ENCODE measurements at regions not wholly inside any gene's neighbourhood (a gene's known extent, or its start where the extent isn't known, plus 50 kb on each side); places are given as distances from the start of the nearest gene placed in this dataset.

DNA sequence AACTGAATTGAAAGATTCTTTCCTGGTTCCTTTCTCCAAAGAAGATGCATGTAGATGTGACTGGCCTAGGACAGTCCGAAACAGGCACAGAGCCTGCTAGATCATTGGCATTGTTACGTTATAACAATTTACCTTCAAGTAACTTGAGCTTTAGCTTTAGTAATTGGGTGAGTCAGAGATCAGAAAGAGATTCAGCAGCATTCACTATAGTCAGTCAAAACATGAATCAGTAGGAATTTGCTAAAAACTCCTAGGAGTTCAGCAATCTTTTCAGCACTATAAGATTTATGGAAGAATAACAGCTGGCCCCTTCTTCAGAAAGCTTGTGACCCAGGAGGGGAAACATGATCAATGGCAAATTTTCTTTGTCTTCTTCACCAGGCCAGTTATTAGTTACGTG lies 281.7 kb upstream of the PRDM1 start:
- intact Hi-C loops (cut with DNase I), result no loop called here
- DNase-seq (ENCODE audit: low spot score), result no peak

DNA sequence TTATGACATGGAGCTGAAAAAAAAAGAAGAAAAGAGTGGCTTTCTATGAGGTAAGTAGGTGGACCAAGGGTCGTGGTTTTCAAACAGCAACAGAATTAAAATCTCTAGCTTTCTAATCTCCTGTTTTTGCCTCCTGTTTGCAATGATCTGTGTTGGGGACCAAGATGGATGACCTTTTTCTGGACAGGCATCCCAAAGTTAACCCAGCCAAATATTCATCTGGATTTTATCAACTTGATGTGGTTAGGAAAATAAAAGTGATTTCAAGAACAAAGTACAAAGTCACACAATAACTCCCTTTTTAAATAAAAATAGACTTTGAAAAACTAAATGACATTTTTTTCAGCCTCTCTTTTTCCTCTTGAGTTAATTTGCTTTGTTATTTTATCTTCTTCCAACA lies 282.1 kb upstream of the PRDM1 start:
- no peak for DNase-seq (ENCODE audit: low spot score)
- intact Hi-C loops (cut with DNase I), result no loop called here

- DNase-seq (ENCODE audit: low spot score), result no peak
- intact Hi-C loops (cut with DNase I), result no loop called here
These were observed 282.7 kb upstream of the PRDM1 start for GRCh38 chr6:105803442-105803841.

- intact Hi-C loops (cut with DNase I), result no loop called here
These were observed 283.4 kb upstream of the PRDM1 start for GRCh38 chr6:105802703-105803102.

DNA sequence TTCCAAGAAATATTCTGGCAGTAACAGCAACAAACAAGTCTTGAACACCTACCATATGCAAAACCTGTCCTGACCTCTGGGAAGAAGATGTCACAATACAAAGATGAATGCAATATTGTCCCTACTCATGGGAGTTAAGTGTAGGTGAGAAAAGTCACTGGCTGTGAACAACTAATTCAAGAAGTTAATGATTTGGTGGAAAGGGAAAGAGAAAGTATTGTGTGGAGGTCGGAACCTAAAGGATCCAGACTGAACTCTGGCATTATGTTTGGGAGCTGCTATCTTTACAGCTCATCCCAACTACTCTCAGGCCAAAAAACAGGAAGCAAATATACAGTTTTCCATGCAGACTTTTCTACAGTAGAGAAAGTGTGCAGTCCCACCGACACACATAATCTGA lies 285.3 kb upstream of the PRDM1 start:
- intact Hi-C loops (cut with DNase I), result no loop called here

More at GRCh38 chr6:105802703-105803102, 283.4 kb upstream of the PRDM1 start:
- DNase-seq (ENCODE audit: low spot score), result no peak

DNA sequence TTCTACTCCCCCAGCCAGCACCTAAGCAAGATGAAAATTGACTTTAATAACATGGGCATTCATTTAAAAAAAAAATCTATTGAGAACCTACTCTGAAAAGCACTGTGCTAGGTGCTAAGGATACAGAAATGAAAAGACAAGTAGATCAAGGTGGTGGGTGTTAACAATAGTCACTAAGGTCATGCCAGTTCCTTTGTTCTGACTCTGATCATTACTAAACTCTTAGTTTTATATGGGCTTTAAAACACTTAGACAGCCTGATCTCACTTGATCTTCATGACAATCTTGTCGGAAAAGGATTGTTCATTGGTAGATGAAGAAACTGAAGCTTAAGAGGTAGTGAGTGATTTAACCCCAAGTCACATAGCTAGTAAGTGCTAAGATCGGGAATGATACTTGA lies 285.7 kb upstream of the PRDM1 start:
- no peak for DNase-seq (ENCODE audit: low spot score)
- intact Hi-C loops (cut with DNase I), result no loop called here

More for the DNA sequence above, 285.3 kb upstream of the PRDM1 start:
- DNase-seq (ENCODE audit: low spot score), result no peak

GRCh38 chr6:105799056-105799455 lies 287.1 kb upstream of the PRDM1 start:
- intact Hi-C loops (cut with DNase I), result loop anchor here (10.0 kb wide), 1 partner anchor 314 kb away; no protein-coding TSS in a partner anchor
- no peak for DNase-seq (ENCODE audit: low spot score)

DNA sequence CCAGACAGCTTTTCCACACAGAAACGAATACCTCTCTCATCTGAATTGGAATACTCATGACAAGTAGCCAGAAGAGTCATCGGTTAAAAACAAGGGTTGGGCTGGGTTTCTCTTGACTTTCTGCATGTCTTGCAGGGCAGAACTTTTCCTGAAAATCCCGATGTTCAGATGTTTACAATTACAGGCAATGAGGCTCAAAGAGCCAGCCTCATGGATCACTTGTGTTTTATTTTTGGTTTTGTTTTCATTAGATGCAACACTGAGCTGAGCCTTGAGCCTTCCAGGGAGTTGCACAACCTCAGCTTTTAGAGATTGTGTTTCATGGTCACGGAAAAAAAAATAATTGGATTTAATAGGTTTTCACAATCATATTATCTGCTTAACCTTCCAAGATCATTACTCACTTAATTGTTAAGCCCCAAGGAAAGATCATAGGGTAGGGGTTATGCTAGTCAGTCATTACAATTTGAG lies 288.1 kb upstream of the PRDM1 start:
- no peak for DNase-seq (ENCODE audit: low spot score)
- intact Hi-C loops (cut with DNase I), result loop anchor here (10.0 kb wide), 1 partner anchor 313 kb away; no protein-coding TSS in a partner anchor

DNA sequence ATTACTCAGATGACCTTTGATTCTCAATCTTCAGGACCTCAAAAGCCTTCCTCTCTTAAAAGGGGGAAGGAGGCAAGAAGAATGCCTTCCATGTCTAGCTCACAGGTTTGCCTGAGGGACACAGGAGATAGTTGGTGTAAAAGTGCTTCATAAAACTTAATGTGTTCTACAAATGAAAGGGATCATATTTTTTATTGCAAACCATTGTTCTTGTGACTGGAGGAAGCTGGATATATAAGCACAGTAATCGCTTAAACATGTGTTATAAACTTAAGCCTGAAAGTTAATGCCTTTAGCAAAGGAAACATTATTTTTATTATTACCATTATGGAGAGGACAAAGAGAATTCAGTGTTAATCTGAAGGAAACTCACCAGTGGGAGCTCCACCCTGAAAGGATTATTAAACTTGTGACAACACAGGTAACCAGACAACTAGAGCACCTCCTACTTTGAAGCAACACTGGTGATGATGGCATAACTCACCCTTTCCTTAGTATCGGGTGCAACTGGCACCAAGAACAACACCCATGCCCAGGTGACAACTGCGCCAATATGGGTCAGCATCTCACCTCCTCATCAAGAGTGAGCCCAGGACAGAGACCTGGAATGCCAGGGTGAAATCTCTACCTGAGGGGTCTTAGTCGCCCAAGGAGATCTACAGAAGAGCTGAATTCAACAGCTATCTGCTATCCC lies 288.7 kb upstream of the PRDM1 start:
- no peak for DNase-seq (ENCODE audit: low spot score)
- intact Hi-C loops (cut with DNase I), result loop anchor here (10.0 kb wide), 1 partner anchor 313 kb away; no protein-coding TSS in a partner anchor

- no peak for DNase-seq (ENCODE audit: low spot score)
- intact Hi-C loops (cut with DNase I), result loop anchor here (10.0 kb wide), 1 partner anchor 311 kb away; no protein-coding TSS in a partner anchor
These were observed 290.1 kb upstream of the PRDM1 start for GRCh38 chr6:105795913-105796517.

- DNase-seq (ENCODE audit: low spot score), result no peak
- intact Hi-C loops (cut with DNase I), result loop anchor here (10.0 kb wide), 1 partner anchor 311 kb away; no protein-coding TSS in a partner anchor
These were observed 290.8 kb upstream of the PRDM1 start for GRCh38 chr6:105795366-105795765.

DNA sequence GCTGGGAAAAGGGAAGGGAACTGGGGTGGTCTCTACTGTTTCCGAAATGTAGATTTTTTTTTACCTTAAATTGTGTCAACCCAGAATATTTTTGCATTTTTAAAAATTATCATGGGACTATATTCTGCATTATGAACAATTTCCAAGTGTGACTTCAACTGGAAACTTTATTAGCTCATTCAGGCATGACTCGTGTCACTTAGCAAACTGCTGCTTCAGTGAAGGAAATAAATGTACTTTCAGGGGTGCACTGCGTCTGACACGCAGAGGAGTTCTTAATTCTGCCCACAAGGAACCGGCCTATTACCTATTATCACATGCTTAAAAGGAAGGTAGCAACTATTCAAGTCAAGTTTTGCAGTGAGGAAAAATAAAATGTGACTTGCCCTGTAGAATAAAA lies 291.3 kb upstream of the PRDM1 start:
- no peak for DNase-seq (ENCODE audit: low spot score)
- intact Hi-C loops (cut with DNase I), result loop anchor here (10.0 kb wide), 1 partner anchor 310 kb away; no protein-coding TSS in a partner anchor

DNA sequence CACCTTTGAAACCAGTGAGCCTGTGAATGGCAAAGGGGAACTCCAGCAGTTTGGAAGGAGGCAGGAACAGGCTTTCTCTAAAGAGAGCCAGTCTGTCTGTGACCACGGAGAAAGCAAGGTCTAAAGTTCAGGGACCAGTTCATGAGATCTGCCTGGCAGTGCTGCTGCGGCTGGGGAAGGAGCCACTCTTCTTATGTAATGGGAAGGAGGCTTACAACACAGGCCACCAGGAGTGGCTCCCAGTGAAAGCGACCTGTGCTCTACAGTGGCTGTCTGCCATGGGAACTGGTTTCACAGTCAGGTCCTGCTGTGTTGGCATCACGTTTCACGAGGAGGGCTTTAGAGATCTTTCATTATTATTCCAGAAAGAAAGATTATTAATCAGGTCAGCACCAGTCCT lies 291.9 kb upstream of the PRDM1 start:
- intact Hi-C loops (cut with DNase I), result loop anchor here (10.0 kb wide), 1 partner anchor 309 kb away; no protein-coding TSS in a partner anchor
- DNase-seq (ENCODE audit: low spot score), result no peak

DNA sequence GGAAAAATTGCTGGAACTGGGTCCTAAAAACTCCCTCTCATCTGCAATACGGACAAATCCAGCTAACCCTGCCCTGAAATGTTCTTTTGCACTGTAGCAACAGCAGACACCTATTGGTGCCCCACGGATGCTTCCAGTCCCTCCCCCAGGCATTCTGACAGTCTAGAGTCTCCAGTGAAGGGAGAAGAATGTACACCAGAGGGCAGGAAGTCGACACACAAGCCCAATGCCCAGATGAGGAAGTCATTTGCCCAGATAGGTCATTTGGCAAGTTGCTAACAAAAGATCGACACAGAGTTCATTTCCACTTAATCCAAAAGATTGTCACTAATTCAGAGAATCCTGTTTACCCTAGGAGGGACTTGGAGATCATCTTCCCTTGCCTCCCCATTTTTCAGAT lies 293.0 kb upstream of the PRDM1 start:
- DNase-seq (ENCODE audit: low spot score), result no peak
- intact Hi-C loops (cut with DNase I), result loop anchor here (10.0 kb wide), 1 partner anchor 308 kb away; no protein-coding TSS in a partner anchor

GRCh38 chr6:105791583-105792318 lies 294.4 kb upstream of the PRDM1 start:
- intact Hi-C loops (cut with DNase I), result loop anchor here (10.0 kb wide), 1 partner anchor 307 kb away; no protein-coding TSS in a partner anchor
- DNase-seq (ENCODE audit: low spot score), result no peak

GRCh38 chr6:105791179-105791578 lies 295.0 kb upstream of the PRDM1 start:
- DNase-seq (ENCODE audit: low spot score), result no peak
- intact Hi-C loops (cut with DNase I), result loop anchor here (10.0 kb wide), 1 partner anchor 306 kb away; no protein-coding TSS in a partner anchor

GRCh38 chr6:105790635-105791034 lies 295.5 kb upstream of the PRDM1 start:
- intact Hi-C loops (cut with DNase I), result loop anchor here (10.0 kb wide), 1 partner anchor 306 kb away; no protein-coding TSS in a partner anchor
- no peak for DNase-seq (ENCODE audit: low spot score)

DNA sequence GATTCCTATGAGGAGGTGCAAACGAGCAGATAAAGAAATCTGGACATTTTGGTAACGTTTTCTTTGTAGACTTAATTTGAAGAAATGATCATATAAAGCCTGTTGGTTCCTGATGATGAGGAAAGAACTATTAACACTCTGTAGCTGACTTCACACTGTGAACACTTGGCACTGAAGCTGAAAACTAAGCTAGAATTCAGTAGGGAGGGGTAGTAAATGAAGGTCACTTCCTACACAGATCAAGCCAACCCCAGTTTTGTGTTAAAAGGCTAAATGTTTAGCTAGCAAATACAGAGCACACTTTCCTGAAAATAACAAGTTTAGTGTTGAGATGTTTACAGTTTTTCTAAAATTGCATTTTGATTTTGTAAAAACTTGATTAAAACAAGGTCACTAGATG lies 296.2 kb upstream of the PRDM1 start:
- DNase-seq (ENCODE audit: low spot score), result no peak
- intact Hi-C loops (cut with DNase I), result loop anchor here (10.0 kb wide), 1 partner anchor 305 kb away; no protein-coding TSS in a partner anchor

DNA sequence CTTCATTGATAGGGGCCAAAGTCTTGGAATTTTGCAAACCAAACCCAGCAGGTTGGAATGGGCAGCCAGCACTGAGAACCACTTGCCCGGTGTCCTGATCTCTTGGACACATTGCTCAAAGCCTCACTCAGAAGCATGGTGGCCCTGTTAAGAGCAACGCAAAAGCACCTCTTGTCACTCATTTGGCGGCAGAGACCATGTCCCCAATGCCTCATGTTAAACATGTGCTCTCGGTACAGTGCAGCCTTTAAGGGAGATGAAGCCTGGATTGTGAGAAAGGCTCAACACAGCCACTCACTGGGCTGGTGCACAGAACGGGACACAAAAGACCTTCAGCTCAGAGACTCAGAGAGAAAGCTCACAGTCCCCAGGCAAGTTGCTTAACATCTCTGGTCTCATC lies 298.4 kb upstream of the PRDM1 start:
- DNase-seq (ENCODE audit: low spot score), result no peak
- intact Hi-C loops (cut with DNase I), result no loop called here

Measured in cardiac septum (tissue), 1 donor.